Heart left ventricle (tissue), 16 donors: ENCODE measurements at regions not wholly inside any gene's neighbourhood (a gene's known extent, or its start where the extent isn't known, plus 50 kb on each side); places are given as distances from the start of the nearest gene placed in this dataset.

ENCODE experiments used
- ATAC-seq, 4 donors: fragments of 200-7000 bp; cut with Tn5 transposase; one replicate each; pipeline ENCODE4 v1.9.1; 2020 to 2022; ENCODE audit warnings: moderate library complexity in 4 of 4, mild to moderate bottlenecking in 3 of 4, moderate number of reproducible peaks in 1 of 4
- DNase-seq, 5 donors: peaks; one replicate each; pipeline ENCODE4 v3.0.0-alpha.2; 2020
- H3K27ac ChIP-seq, 12 donors: fragments of 200-600 bp; sonication (generic) in 4 of 12; one replicate each; pipeline versions ENCODE4 v1.5.0 to v1.8.0; 2016 to 2022; ENCODE audit warnings: mild to moderate bottlenecking in 2 of 12
- H3K27me3 ChIP-seq, 9 donors: fragments of 200-600 bp; sonication (generic) in 2 of 9; one replicate each; pipeline versions ENCODE4 v1.5.1 to v1.8.0; 2016 to 2022; ENCODE audit warnings: mild to moderate bottlenecking in 3 of 9
- H3K36me3 ChIP-seq, 9 donors: fragments of 200-600 bp; sonication (generic) in 2 of 9; one replicate each; pipeline versions ENCODE4 v1.5.0 to v1.8.0; 2018 to 2022; ENCODE audit warnings: mild to moderate bottlenecking in 2 of 9
- H3K4me1 ChIP-seq, 12 donors: fragments of 200-600 bp; sonication (generic) in 4 of 12; one replicate each; pipeline versions ENCODE4 v1.5.0 to v1.8.0; 2016 to 2022; ENCODE audit warnings: mild to moderate bottlenecking in 3 of 12
- H3K4me3 ChIP-seq, 12 donors: fragments of 200-600 bp; sonication (generic) in 4 of 12; one replicate each; pipeline versions ENCODE4 v1.5.0 to v1.8.0; 2017 to 2022; ENCODE audit warnings: mild to moderate bottlenecking in 9 of 12, moderate library complexity in 4 of 12
- H3K9me3 ChIP-seq, 12 donors: fragments of 200-600 bp; sonication (generic) in 4 of 12; one replicate each; pipeline versions ENCODE4 v1.5.0 to v1.8.0; 2016 to 2022; ENCODE audit warnings: mild to moderate bottlenecking in 1 of 12
- CTCF ChIP-seq, 12 donors: fragments of 200-600 bp; sonication (generic) in 4 of 12; IDR thresholded peaks; one replicate each; pipeline versions ENCODE4 v1.5.0 to v1.8.0; 2018 to 2022; ENCODE audit warnings: antibody characterized with exemption in 12 of 12, mild to moderate bottlenecking in 5 of 12
- POLR2A ChIP-seq, 2 donors: fragments of 450-650 bp; IDR thresholded peaks; one replicate each; pipeline ENCODE4 v1.6.1; 2017; ENCODE audit warnings: antibody characterized with exemption in 2 of 2, mild to moderate bottlenecking in 2 of 2, moderate library complexity in 2 of 2
- WGBS, 4 donors: extraction: QIAGEN DNeasy Blood & Tissue Kit in 2 of 4; methylation state at CpG; one replicate each; pipeline versions ENCODE4 v1.1.5 to v1.1.7; 2013 to 2018; 5-methylcytosine and 5-hydroxymethylcytosine counted together
- intact Hi-C, 10 donors: fragments of 100-400 bp; cut with DNase I; formaldehyde crosslinking; loops; one replicate each; pipeline versions ENCODE4 v1.11.1 to v1.14.2; 2022
- donor health status: ischemic (EF 13 %, LVEDD 7.1; RV severe dilation, severe dysfunction).
- donor health status: healthy with polysubstance abuse.
- donor health status: DM: no; HTN: yes; CAD: no.
- donor health status: DM: no; HTN: no; CAD: no.
- donor health status: ischemic (EF 25% LVEDD 6.9; RV normal size, moderate dysfunction).
- donor health status: ischemic (EF 25% LVEDD 5.7; RV mildly dilated, moderate dysfunction).
- donor health status: healthy.
- donor health status: DM: yes; HTN: yes; CAD: no.
- donor health status: ischemic (EF 35%, LVEDD 5.7; RV mildly dilated, moderate dysfunction).
- donor health status: nonischemic (EF 11% LVEDD 7.7; RV severe dilation, severe dysfunction).
- donor health status: DM: yes; HTN: yes; CAD: no.
- donor health status: PGD.
- donor health status: ischemic (EF 29% LVEDD 5.4; RV normal size, mild dysfunction).
- donor health status: nonischemic (EF 23%, LVEDD 6.1; RV moderate dilation, normal function).

- ATAC-seq (no peak), DNase-seq (no peak)
- H3K27me3 ChIP-seq = peaks cover 0 to 3% (median 0%) of the 10 kb centered on the region in 9 donors
- H3K36me3 ChIP-seq = no peaks in the 10 kb centered on the region
- no peak overlapping the region for H3K4me3 ChIP-seq
- H3K9me3 ChIP-seq = no peaks in the 10 kb centered on the region
- intact Hi-C loops = no loop called here
- peaks cover 0 to 5% (median 0%) of the 10 kb centered on the region in 12 donors for H3K4me1 ChIP-seq
- TF ChIP-seq CTCF (IDR thresholded peaks at IDR 0.05) = no peak
- TF ChIP-seq POLR2A (IDR thresholded peaks at IDR 0.05) = no peak
- no peak overlapping the region for H3K27ac ChIP-seq
- WGBS, 4 donors = 68 to 86% (median 82%) methylated on average over 1 of the region's 1 CpG
These were observed 150.6 kb upstream of the TMEM72 start for GRCh38 chr10:44760513-44760912.

GRCh38 chr10:44761076-44761475 lies 150.1 kb upstream of the TMEM72 start:
- Histone ChIP-seq H3K27ac (no peak overlapping the region), H3K4me1 (peaks cover 0 to 5% (median 0%) of the 10 kb centered on the region in 12 donors), H3K4me3 (no peak overlapping the region), H3K9me3 (no peaks in the 10 kb centered on the region), H3K36me3 (no peaks in the 10 kb centered on the region), H3K27me3 (peaks cover 0 to 3% (median 0%) of the 10 kb centered on the region in 9 donors)
- intact Hi-C loops = no loop called here
- DNase-seq = no peak
- no peak for ATAC-seq
- TF ChIP-seq CTCF (IDR thresholded peaks at IDR 0.05) = no peak
- no peak for TF ChIP-seq POLR2A (IDR thresholded peaks at IDR 0.05)
- 40 to 63% (median 53%) methylated on average over 5 of the region's 5 CpGs for WGBS, 4 donors

- Histone ChIP-seq H3K9me3 (no peaks in the 10 kb centered on the region), H3K4me1 (no peaks in the 10 kb centered on the region), H3K4me3 (no peak overlapping the region), H3K36me3 (no peaks in the 10 kb centered on the region), H3K27me3 (peaks cover 0 to 3% (median 0%) of the 10 kb centered on the region in 9 donors), H3K27ac (no peak overlapping the region)
- 62 to 83% (median 79%) methylated on average over 3 of the region's 3 CpGs for WGBS, 4 donors
- no peak for DNase-seq
- no peak for ATAC-seq
- intact Hi-C loops = no loop called here
- TF ChIP-seq CTCF (IDR thresholded peaks at IDR 0.05) = no peak
- no peak for TF ChIP-seq POLR2A (IDR thresholded peaks at IDR 0.05)
These were observed 147.8 kb upstream of the TMEM72 start for GRCh38 chr10:44763331-44763730.

GRCh38 chr10:44765299-44765698 lies 145.8 kb upstream of the TMEM72 start:
- WGBS, 4 donors = 77 to 90% (median 83%) methylated on average over 1 of the region's 1 CpG
- Histone ChIP-seq H3K4me1 (no peaks in the 10 kb centered on the region), H3K9me3 (no peaks in the 10 kb centered on the region), H3K36me3 (no peaks in the 10 kb centered on the region), H3K4me3 (no peak overlapping the region), H3K27ac (no peak overlapping the region), H3K27me3 (peaks cover 0 to 2% (median 0%) of the 10 kb centered on the region in 9 donors)
- TF ChIP-seq CTCF (IDR thresholded peaks at IDR 0.05) (no peak), POLR2A (IDR thresholded peaks at IDR 0.05) (no peak)
- DNase-seq (no peak), ATAC-seq (no peak)
- intact Hi-C loops = no loop called here
